C4-2B (cell line): ENCODE measurements at regions not wholly inside any gene's neighbourhood (a gene's known extent, or its start where the extent isn't known, plus 50 kb on each side); places are given as distances from the start of the nearest gene placed in this dataset.

Experiments used
- CTCF ChIP-seq: fragments of 450-650 bp; conservative IDR thresholded peaks from 2 replicates; pipeline ENCODE4 v1.5.1; 2017; ENCODE audit warnings: mild to moderate bottlenecking
- ZFX ChIP-seq: fragments of 450-650 bp; IDR thresholded peaks from 2 replicates; pipeline ENCODE4 v1.6.1; 2017

DNA sequence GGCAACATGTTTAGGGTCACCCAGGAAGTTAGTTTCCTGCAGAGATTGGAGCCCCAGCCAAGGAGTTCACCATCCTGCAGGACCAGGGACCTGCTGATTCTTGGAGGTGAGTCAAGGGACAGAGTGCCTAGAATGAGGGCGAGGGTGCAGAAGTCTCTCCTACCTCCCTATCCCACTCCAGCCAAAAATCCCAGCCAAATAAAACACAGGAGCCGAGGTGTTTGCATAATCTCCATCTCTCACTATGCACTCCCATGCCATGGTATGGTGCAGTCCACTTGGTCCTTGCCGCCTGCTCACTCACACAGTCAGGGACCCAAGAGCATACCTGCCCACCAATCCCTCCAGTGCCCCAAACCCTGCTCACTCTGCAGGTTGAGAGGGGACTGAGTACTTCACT lies 294.2 kb downstream of the UACA start:
- TF ChIP-seq CTCF = no peak
- no peak for TF ChIP-seq ZFX
